AG04450 (cell line): ENCODE measurements at regions not wholly inside any gene's neighbourhood (a gene's known extent, or its start where the extent isn't known, plus 50 kb on each side); places are given as distances from the start of the nearest gene placed in this dataset.

Experiments used
- CTCF ChIA-PET: fragments of 300-600, 350-600 bp; formaldehyde crosslinking; extraction: SDS; loops from one replicate; lab custom pipeline; 2022; ENCODE audit warnings: antibody characterized with exemption, inconsistent platforms; lab: Charles Lee
- POLR2A ChIA-PET: fragments of 350-600 bp; formaldehyde crosslinking; extraction: SDS; loops from one replicate; lab custom pipeline; 2021; ENCODE audit warnings: antibody characterized with exemption, inconsistent platforms; lab: Yijun Ruan, JAX
- DNase-seq: peaks from one replicate; pipeline ENCODE4 v3.0.0-alpha.2; 2011; ENCODE audit warnings: low read depth, low spot score
- H3K27ac ChIP-seq: one replicate; pipeline ENCODE4 v1.5.1; 2012; ENCODE audit warnings: low read depth, low read length, control low read depth
- H3K27me3 ChIP-seq: one replicate; pipeline ENCODE4 v1.6.0; 2012; ENCODE audit warnings: low read length; ENCODE audit not compliant: control insufficient read depth, insufficient read depth
- H3K4me3 ChIP-seq: 2 replicates; pipeline ENCODE4 v1.5.1; 2011; ENCODE audit warnings: mild to moderate bottlenecking, low read depth, low read length, control low read depth
- H3K9me3 ChIP-seq: 2 replicates; pipeline ENCODE4 v1.5.1; 2012; ENCODE audit warnings: low read length; ENCODE audit not compliant: control insufficient read depth, insufficient read depth
- CTCF ChIP-seq: IDR thresholded peaks from 2 replicates; pipeline ENCODE4 v1.5.1; 2011; ENCODE audit warnings: low read depth, low read length, control low read depth, inconsistent platforms

- CTCF ChIA-PET, result no interaction called here
Observed at GRCh38 chr9:135320943-135321342, 158.6 kb upstream of the PPP1R26 start.

GRCh38 chr9:135321580-135321979, 158.0 kb upstream of the PPP1R26 start:
- Histone ChIP-seq H3K27me3 (no peaks in the 10 kb centered on the region), H3K9me3 (peaks cover 17% of the 10 kb centered on the region; the same call in 1 of the 2 replicates), H3K27ac (no peak overlapping the region), H3K4me3 (no peak overlapping the region)
- ChIA-PET CTCF (no interaction called here), POLR2A (no interaction called here)
- no peak for TF ChIP-seq CTCF
- DNase-seq, result no peak

More at GRCh38 chr9:135320943-135321342, 158.6 kb upstream of the PPP1R26 start:
- Histone ChIP-seq H3K27ac (no peak overlapping the region), H3K27me3 (no peaks in the 10 kb centered on the region), H3K4me3 (no peak overlapping the region), H3K9me3 (peaks cover 11% of the 10 kb centered on the region; the same call in 1 of the 2 replicates)
- POLR2A ChIA-PET, result no interaction called here
- TF ChIP-seq CTCF, result no peak
- no peak for DNase-seq

- H3K4me3 ChIP-seq, result no peak overlapping the region
- H3K9me3 ChIP-seq, result peaks cover 38% of the 10 kb centered on the region
- no peak for DNase-seq
- no peaks in the 10 kb centered on the region for H3K27me3 ChIP-seq
- POLR2A ChIA-PET, result no interaction called here
- H3K27ac ChIP-seq, result no peak overlapping the region
- no peak for TF ChIP-seq CTCF
- CTCF ChIA-PET, result no interaction called here
Observed at GRCh38 chr9:135324329-135324728, 155.3 kb upstream of the PPP1R26 start.

- CTCF ChIA-PET, result no interaction called here
- H3K4me3 ChIP-seq, result no peak overlapping the region
- POLR2A ChIA-PET, result no interaction called here
- no peak for TF ChIP-seq CTCF
- H3K27ac ChIP-seq, result no peak overlapping the region
- no peak for DNase-seq
- H3K9me3 ChIP-seq, result peaks cover 47% of the 10 kb centered on the region
- no peaks in the 10 kb centered on the region for H3K27me3 ChIP-seq
Observed at GRCh38 chr9:135326141-135326540, 153.4 kb upstream of the PPP1R26 start.

- no peak overlapping the region for H3K4me3 ChIP-seq
- no peak for DNase-seq
- CTCF ChIA-PET, result no interaction called here
- H3K27ac ChIP-seq, result no peak overlapping the region
- peaks cover 46% of the 10 kb centered on the region for H3K9me3 ChIP-seq
- H3K27me3 ChIP-seq, result no peaks in the 10 kb centered on the region
- POLR2A ChIA-PET, result no interaction called here
- TF ChIP-seq CTCF, result no peak
Observed at GRCh38 chr9:135326633-135327152, 152.9 kb upstream of the PPP1R26 start.
